NB4 (cell line): ENCODE measurements at regions not wholly inside any gene's neighbourhood (a gene's known extent, or its start where the extent isn't known, plus 50 kb on each side); places are given as distances from the start of the nearest gene placed in this dataset.

Experiments
- DNase-seq: peaks from one replicate; pipeline ENCODE4 v3.0.0; 2010; ENCODE audit warnings: low read depth
- H3K4me3 ChIP-seq: one replicate; pipeline ENCODE4 v1.5.1; 2011; ENCODE audit warnings: mild to moderate bottlenecking, low read depth, low read length, moderate library complexity
- CTCF ChIP-seq: IDR thresholded peaks from one replicate; pipeline ENCODE4 v1.5.1; 2012; ENCODE audit warnings: low read depth, low read length
- MAX ChIP-seq: IDR thresholded peaks from 2 replicates; pipeline ENCODE4 v1.6.1; 2011; ENCODE audit warnings: low read depth, low read length
- MYC ChIP-seq: IDR thresholded peaks from 2 replicates; pipeline ENCODE4 v1.6.1; 2011; ENCODE audit warnings: low read depth, low read length
- POLR2A ChIP-seq: IDR thresholded peaks from 2 replicates; pipeline ENCODE4 v1.6.1; 2011; ENCODE audit warnings: mild to moderate bottlenecking; ENCODE audit not compliant: insufficient read length; ENCODE audit errors: extremely low read depth

GRCh38 chr9:78812665-78813064, 515.7 kb downstream of the PSAT1 start:
- DNase-seq: no peak
- H3K4me3 ChIP-seq: no peak overlapping the region
- no peak for TF ChIP-seq MAX
- no peak for TF ChIP-seq POLR2A
- no peak for TF ChIP-seq CTCF

GRCh38 chr9:78813602-78814180, 516.8 kb downstream of the PSAT1 start:
- H3K4me3 ChIP-seq: no peak overlapping the region
- DNase-seq: no peak
- no peak for TF ChIP-seq MYC
- no peak for TF ChIP-seq POLR2A
- no peak for TF ChIP-seq MAX
- no peak for TF ChIP-seq CTCF

GRCh38 chr9:78821126-78821822, 524.3 kb downstream of the PSAT1 start:
- DNase-seq: peak; percentile 42
- H3K4me3 ChIP-seq: no peak overlapping the region
- peak; percentile 56 for TF ChIP-seq CTCF
- no peak for TF ChIP-seq MYC

- H3K4me3 ChIP-seq: no peak overlapping the region
- no peak for DNase-seq
- no peak for TF ChIP-seq MAX
These were observed 529.6 kb downstream of the PSAT1 start for GRCh38 chr9:78826527-78826926.

- H3K4me3 ChIP-seq: no peak overlapping the region
- no peak for DNase-seq
- TF ChIP-seq CTCF (no peak), MAX (no peak), MYC (no peak), POLR2A (no peak)
These were observed 531.6 kb downstream of the PSAT1 start for GRCh38 chr9:78828521-78828920.

GRCh38 chr9:78830301-78830700, 533.4 kb downstream of the PSAT1 start:
- TF ChIP-seq MAX: no peak
- TF ChIP-seq MYC: no peak
- TF ChIP-seq CTCF: no peak
- no peak for TF ChIP-seq POLR2A
- no peak for DNase-seq
- no peak overlapping the region for H3K4me3 ChIP-seq
